NCI-H2081 (cell line): ENCODE measurements at regions not wholly inside any gene's neighbourhood (a gene's known extent, or its start where the extent isn't known, plus 50 kb on each side); places are given as distances from the start of the nearest gene placed in this dataset.
"Not testable (repeated sequence)": the region's sequence is repeated elsewhere in the genome, so short reads cannot be mapped to it uniquely, and the experiment has no call there.

ENCODE experiments used
- DNase-seq, 2 experiments: peaks; one replicate each; lab custom pipeline; 2025; lab: John Stamatoyannopoulos, UW

DNA sequence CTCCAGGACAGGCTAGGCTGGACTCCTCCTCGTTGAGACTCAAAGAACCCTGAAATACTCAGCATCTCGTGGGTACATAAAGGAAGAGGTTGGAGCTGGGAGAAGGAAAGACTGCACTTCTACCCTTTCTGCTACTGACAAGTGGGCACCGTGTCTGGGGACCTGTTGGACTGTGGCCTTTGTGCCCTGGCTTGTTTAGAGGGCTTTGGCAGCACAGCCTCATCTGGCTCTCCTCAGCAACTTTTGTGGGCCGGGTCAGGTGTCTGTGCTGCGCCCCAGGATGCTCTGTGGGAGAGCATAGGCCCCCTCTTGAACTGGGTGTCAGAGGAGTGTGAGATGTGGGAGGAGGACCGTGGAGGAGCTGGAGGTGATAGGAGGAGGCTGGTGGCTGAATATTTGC is 142.4 kb downstream of the FCRL5 start:
- no peak for DNase-seq

DNA sequence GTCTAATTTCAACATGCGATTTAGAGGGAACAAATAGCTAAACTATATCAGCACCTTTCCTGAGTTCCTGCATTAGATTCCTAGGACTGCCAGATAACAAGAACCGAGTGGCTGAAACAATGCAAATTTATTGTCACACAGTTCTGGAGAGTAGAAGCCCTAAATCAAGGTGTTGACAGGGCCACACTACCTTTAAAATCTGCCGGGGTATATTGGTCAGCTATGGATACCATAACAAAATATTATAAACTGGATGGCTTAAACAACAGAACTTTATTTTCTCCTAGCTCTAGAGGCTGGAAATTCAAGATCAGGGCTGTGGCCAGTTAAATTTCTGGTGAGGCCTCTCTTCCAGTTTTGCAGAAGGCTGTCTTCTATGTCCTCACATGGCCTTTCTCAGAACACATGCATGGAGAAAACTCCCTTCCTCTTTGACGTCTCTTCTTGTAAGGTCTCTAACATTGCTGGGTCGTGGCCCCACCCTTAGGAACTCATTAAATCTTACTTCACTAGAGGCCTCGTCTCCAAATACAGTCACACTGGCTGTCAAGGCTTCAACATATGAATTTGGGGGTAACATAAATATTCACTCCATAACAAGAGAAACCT is 144.3 kb downstream of the FCRL5 start:
- DNase-seq: no peak

DNA sequence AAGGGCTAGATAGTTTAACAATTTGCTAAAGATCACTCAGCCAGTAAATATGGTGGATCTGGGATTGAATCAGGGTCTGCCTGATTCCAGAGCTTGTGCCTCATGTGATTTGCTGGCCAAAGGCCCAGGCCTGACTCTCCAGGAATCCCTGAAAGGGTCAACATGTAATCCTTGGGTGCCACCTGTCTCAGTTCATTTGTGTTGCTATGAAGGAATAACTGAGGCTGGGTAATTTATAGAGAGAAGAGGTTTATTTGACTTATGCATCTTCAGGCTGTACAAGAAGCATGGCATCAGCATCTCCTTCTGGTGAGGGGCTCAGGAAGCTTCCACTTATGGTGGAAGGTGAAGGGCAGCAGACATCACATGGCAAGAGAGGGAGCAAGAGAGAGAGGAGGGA is 144.9 kb downstream of the FCRL5 start:
- no peak for DNase-seq

DNA sequence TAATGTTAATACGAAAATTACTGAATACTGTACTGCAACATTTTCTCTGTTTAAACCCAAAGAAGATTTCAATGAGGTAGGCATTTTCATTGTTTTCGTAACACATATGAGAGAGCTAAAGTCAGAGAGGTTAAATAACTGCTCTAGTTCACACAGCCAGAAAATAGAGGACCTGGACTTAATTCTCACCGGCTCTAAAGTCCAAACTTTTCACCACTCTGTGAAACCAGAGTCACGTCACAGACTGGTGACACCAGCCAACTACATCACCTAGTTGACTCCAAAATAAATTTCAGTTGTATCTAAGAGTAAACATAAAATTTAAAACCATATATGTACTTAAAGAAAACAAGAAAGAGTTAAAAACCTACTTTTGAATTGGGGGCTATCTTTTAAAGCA is 146.7 kb downstream of the FCRL5 start:
- DNase-seq: no peak

DNA sequence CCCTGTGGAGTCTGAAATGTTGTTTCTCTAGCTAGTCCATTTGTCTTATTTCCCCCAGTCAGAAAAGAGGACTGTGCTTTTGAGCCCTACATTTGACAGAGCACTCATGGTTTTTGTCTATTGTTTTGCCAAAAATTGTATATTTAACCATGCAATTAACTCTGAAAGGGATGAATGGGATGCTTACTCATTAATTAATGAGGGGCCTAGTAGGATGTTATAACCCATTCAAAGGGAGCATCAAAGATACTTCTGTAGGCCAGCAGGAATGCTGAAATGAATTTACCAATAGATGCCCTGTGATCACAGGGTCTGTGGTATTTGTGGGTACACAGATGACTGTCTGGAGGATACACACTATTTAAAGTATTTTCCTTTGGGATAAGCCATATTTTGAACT is 147.7 kb downstream of the FCRL5 start:
- no peak for DNase-seq

DNA sequence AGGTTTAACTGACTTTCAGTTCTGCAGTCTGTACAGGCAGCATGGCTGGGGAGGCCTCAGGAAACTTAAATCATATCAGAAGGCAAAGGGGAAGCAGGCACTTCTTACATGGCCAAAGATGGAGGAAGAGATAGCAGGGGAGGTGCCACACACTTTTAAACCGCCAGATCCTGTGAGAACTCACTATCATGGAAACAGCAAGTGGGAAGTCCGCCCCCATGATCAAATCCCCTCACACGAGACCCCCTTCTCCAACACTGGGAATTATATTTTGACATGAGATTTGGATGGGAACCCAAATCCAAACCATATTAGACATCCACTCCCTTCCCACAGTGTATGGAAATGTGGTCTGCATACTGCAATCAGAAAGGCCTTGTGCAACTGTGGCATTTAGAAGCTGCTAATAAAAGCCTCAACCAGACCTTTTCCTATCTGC is 148.2 kb downstream of the FCRL5 start:
- no peak for DNase-seq

DNA sequence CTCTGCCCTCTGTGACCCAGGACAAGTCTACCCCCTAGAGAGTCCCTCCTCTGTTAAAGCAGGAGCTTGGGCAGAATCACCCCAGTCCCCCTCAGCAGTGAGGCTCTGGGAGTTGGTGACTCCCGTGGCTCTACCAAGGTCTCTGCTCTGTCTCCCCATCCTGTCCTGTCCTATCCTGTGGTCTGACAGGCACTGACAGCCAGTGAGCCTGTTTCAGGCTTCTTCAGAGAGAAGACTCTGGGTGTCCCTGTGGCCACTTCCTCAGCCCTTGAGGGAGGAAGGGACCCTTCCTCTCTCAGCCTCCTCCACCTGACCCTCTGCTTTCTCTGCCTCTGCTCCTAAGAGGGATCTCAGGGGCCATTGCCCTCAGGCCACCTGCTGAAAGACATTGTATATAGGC is 148.7 kb downstream of the FCRL5 start:
- DNase-seq: no peak

DNA sequence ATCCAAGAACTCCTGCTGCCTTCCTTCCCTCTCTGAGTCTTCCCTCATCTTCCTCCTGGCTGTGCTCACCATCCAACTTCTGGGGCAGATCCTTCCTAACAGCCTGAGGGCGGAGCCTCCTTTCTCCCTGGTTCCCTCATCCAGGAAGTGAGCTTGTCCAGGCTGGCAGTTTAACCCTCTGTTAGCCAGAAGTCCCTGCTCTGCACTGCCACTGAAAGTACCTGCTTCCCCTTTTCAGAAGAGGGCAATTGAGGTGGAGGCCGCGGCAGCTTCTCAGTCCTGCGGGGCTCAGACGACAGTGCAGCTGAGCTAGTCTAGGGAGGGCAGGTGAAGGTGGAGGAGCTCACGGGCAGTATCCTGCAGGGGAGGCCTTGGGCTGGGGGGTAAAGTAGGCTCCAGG is 149.1 kb downstream of the FCRL5 start:
- no peak for DNase-seq

DNA sequence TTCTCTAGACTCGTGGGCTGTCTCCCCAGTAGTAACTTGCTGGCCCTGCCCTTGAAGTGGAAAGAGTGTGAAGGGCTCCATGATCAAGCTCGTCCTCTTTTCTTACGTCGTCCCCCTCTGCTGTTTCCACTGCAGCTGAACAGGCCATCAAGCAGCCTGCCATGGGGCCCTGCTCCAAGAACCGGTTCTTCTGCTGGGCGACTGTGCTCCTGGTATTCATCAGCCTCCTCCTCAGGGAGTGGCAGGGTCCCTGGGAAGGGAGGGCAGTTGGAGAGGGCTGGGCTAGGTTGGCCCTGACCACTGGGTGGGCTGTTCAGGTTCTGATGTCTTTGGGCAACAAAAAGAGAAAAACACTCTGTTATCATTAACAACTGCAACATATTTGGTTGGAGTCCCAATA is 151.5 kb downstream of the FCRL5 start:
- DNase-seq: no peak

DNA sequence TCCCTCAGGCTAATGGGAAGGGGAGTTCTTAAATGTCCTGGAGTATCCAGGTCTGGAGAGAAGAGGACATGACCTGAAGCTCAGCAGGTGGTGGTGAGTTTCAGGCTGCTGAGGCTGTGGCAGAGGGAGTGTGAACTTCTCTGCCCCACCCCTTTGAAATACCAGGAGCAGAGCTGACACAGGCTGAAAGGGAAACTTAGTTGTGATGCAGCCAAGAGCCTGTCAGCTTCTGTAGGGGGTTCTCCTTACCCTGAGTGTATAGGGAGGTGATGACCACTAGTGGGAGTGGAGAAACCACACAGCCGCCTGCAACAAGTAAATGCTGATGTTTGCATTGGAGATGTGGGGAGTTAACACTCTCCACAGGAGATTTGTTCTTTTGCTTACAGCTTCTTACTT is 152.3 kb downstream of the FCRL5 start:
- DNase-seq: no peak

DNA sequence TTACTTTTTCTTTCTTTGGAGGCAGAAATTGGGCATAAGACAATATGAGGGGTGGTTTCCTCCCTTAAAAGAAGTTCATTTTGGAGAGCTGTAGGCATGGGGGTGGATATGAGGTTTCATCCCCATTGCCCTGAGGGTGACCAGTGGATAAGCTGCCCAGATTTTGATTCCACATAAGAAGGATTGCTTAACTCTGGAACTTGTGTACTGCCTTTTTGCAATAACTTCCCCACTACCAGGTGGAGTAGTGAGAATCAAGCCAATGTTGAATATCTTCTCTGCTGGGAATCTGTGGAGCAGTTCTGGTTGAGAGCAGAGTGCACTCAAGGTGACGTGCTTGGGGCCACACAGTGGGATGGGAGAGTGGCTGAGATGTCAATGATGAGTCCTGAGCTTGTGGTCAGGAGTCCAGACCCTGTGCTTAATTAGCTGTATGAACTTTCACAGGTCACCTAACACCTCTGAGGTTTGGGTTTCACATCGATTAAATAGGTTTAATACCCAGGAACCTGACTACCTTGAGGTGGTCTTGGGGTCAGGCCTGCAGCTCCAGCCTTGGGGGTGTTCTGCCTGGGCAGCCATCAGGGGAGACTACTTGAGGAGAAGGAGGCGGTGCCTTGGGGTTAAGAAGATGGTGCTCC is 152.9 kb downstream of the FCRL5 start:
- no peak for DNase-seq

DNA sequence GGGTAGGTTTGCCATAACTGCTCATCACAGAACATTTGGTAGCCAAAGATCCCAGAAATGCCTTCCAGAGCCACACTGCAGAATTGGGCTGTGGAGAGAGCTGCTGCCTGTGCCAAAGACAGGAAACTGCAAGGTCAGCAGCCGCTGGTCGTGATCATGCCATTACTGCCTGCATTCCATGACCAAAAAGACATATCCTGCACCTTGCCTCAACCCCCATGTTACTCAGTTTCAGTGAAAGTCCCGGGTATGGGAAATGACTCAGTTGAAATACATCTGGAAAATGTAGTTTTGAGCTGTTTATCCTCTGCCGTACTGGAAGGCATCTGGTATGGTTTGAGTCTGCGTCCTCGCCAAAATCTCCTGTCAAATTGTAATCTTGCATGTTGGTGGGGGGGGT is 161.7 kb downstream of the FCRL5 start:
- no peak for DNase-seq

DNA sequence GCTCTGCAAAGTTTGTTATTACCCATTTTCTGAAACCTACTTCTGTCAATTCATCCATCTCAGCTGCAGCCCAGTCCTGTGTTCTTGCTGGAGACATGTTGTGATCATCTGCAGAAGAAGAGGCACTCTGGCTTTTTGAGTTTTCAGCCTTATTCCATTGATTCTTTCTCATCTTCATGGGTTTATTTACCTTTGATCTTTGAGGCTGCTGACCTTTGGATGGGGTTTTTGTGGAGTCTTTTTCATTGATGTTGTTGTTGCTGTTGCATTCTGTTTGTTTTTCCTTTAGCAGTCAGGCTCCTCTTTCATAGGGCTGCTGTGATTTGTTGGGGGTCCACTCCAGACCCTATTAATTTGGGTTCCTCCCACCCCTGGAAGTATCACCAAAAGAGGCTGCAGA is 164.3 kb downstream of the FCRL5 start:
- no peak for DNase-seq

DNA sequence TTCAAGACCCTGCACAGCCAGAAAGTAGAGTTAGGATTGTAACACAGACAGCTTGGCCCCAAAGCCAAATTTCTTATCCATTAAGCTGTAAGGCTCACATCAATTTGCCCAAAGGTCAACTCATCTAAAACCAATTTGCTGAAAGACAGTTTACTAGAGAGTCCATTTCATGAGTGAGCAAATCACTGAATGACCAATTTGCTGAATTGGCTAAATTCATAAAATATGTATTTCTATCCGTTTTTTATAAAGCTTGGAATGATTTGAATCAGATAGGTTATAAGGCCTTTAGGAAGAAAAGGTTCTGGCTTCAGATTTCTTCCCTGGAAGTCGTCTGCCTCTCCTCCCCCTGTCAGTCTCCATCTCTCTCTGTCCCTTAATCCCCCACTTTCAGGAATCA is 168.1 kb downstream of the FCRL5 start:
- DNase-seq: no peak

DNA sequence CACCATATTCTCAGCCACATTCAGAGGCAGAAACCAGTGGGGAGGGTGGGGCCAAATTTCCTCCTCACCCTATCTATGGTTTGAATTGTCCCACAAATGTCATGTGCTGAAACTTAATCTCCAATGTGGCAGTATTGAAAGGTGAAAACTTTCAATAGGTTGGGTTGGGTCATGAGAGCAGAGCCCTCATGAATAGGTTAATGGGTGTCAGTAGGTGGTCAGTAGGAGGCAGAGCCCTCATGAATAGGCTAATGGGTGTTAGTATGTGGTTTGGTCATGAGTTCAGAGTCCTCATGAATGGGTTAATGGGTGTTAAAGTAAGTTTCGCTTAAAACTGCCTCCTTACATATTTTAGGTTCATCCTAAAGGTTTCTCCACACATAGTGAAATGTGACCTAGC is 170.0 kb downstream of the FCRL5 start:
- no peak for DNase-seq

DNA sequence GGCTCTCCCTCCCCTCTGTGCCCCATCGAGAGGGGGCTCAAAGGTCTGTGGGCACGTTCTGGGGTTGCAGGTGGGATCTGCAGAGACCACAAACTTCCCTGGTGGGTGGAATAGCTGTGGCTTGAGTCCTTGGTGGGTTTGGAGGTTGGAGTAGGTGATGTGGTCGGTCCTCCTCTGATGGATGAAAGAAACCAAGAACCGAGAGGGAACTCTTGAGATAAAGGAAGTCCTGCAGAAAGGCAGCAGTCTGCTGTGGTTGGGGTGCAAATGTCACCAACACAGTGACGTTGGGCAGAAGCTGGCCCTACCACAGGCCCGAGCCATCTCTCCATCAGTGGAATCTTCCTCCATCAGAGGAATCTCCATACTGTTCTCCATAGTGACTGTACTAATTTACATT is 171.8 kb downstream of the FCRL5 start:
- no peak for DNase-seq

DNA sequence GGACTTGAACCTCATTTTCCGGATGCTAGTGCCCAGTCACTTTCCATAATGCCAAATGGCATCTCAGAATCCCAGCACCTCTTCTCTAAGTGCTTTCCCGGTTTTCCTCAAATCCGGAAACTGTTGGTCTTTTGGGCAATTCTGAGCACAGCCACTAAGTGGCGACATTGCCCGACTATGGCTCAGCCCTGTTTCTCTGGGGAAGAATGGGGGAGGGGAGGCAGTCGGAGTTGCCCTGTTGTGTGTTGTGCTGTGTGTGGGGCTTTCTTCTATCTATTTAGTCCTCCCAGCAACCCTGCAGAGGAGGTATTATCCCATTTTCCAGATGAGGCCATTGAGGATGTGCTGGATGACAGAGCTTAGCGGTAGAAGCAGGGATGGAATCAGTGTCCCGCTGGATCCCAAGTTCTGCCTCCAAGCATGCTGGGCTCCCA is 175.0 kb downstream of the FCRL5 start:
- DNase-seq: peak; percentile 57 to 66

DNA sequence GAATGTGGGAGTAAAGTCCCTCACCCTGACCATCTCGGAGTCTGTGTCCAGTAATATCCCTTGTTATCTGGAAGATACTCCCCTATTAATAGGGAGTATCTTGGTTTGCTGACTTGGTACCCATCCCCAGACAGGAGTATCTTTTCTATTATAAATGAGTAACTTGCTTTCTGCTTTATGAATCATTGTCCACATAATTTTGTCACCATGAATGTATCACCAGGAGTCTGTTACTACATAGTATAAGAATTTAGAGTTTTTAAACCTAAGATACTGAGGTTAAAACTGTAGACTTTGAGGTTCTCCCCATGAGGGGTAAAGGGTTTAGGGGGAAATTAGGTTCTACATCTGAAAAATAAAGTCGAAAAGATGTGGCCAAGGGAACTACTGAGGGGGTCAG is 175.6 kb downstream of the FCRL5 start:
- no peak for DNase-seq

DNA sequence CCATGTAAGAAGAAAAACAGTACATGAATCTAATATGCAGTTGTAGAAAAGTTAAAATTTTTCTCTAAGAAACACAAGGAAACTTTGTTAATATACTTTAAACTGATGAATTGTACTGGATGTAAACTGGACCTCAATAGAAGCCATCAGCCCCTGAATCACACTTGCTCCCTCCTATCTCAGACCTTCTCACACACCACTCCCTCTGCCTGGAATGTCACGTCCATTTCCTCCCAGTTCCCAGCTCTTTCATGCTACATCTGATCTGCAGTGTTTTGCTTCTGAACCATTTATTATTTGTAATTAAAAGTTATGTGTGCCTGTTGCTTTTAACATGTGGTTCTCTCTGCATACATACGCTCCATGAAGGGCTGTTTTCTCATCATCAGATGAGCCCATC is 180.0 kb downstream of the FCRL5 start:
- DNase-seq: not testable (repeated sequence)

DNA sequence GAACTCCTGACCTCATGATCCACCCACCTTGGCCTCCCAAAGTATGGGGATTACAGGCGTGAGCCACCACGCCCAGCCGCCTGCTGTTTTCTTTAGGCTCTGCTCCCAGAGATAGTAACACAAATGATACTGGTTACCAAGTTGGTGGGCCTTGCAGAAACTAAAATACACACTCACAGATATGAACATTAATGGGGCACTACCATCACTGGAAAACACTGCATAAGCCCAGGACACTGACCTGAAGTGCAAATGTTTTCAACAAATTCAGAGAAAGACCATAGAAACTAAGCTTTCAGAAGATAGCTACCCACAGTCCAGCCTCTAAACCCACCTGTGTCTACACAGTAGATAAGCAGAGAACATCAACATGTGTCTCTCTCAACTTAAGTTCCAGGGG is 180.5 kb downstream of the FCRL5 start:
- no peak for DNase-seq

DNA sequence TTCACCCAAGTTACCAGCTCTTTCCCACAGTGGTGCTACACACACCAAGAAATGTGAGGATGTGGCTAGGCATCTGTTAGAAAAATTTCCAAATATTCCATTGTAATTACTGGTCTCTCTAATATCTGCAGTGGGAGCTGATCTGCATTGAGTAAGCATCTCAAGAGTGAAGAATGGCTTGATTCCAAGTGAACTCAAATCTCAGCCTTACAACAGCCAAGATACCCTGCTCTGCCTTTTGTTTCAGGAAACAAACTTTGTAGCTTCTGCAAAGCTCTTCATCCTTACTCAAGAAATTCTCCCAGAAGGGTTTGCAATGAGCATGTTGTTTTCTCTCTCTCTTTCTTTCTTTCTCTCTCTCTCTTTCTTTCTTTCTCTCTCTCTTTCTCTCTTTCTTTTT is 181.1 kb downstream of the FCRL5 start:
- no peak for DNase-seq

DNA sequence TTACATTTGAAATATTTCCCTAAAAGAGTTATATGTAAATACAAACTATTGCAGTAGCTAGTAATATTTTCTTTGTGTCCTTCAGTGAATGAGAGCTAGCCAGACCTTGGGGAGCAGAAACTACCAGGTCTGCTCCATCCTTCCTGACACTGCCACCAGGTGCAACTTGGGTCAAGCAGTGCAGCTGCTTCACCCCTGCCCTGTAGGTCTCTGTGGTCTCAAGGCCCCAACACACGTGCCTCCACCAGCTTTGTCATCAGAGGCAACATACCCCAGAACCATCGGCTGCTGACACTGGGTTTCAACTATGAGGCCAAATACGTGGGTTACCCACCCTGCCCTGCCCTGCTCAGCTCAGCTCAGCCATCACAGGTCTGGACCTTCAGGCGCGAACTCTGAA is 181.6 kb downstream of the FCRL5 start:
- no peak for DNase-seq

DNA sequence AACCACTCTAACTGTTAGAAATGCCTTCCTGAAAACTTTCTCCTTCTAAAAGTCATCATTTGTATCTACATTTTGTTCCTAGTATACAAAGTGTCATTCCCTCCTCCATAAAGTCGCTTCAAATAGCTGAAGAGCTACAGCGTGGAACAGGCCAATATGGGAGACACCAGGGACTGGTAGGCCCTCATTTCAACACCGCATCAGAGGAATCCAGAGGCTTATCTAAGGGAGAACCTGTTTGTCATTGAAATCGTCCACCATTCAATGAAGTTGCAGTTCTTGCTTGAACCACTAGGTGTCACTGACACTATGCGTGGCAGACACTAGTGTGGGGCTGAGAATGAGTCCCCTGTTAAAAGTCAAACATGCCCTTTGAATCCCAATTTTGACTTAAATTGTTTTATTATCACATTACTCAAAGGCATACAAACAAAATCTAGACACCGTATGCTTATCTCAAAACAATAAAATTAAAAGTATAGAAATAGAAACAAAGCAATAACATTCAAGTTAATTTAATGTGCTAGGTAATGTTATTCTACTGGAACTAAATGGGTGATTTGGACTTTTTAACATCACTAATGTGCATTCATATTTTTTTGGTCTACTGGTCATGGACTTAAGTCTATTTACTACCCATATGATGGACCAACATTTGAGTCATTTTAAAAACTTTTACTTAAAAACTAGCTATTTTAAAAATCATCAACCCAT is 182.3 kb downstream of the FCRL5 start:
- DNase-seq: peak; percentile 49 to 77

DNA sequence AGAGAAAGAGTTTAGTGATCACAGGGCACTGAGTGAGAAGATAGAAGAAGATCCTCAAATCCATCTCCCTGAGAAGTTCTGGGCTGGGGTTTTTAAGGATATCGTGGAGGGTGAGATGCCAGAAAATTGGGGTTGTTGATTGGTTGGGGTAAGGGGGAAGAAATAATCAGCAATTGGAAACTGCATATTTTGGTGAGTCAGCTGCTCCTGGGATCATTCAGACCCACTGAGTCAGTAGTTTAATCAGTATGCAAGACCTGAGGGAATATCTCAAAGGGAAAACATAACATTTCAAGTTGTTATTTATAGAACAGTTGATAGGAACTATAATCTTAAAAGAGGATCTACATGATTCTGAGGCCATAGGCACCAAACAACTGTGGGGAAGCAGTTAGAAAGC is 183.4 kb downstream of the FCRL5 start:
- DNase-seq: not testable (repeated sequence)
